ENCODE measurements at regions not wholly inside any gene's neighbourhood (a gene's known extent, or its start where the extent isn't known, plus 50 kb on each side); places are given as distances from the start of the nearest gene placed in this dataset.

- H3K27ac ChIP-seq, result no peak overlapping the region
- in situ Hi-C loops (cut with MboI; ENCODE audit: low sequenced_read_pairs in 4 of 4) (loop anchor here in 1 of 4 donors (25.0 kb wide), 1 partner anchor 364 kb away; no protein-coding TSS in a partner anchor), intact Hi-C loops (cut with DNase I; ENCODE audit: low total_unique reads) (no loop called here)
- H3K9me3 ChIP-seq, result no peaks in the 10 kb centered on the region
- no peak overlapping the region for H3K4me3 ChIP-seq
- H3K4me1 ChIP-seq, result no peaks in the 10 kb centered on the region
- H3K36me3 ChIP-seq, result no peaks in the 10 kb centered on the region
- no peaks in the 10 kb centered on the region for H3K27me3 ChIP-seq
- DNase-seq (no peak), ATAC-seq (no peak)
- no peak for TF ChIP-seq CTCF (IDR thresholded peaks at IDR 0.05 in 4 of 5, conservative IDR thresholded peaks at IDR 0.05 in 1 of 5)
- no peak for TF ChIP-seq POLR2A (IDR thresholded peaks at IDR 0.05)
Observed at GRCh38 chr9:79776581-79776980, 204.8 kb downstream of the TLE4 start.
